ENCODE measurements at regions not wholly inside any gene's neighbourhood (a gene's known extent, or its start where the extent isn't known, plus 50 kb on each side); places are given as distances from the start of the nearest gene placed in this dataset.

- TF ChIP-seq CTCF (IDR thresholded peaks at IDR 0.05), result no peak
- no peak for TF ChIP-seq POLR2A (IDR thresholded peaks at IDR 0.05)
- TF ChIP-seq EP300 (IDR thresholded peaks at IDR 0.05), result no peak
These were observed 491.0 kb downstream of the SNAPC1 start for GRCh38 chr14:62253171-62253570.
